HG03469 (cell line): ENCODE measurements at regions not wholly inside any gene's neighbourhood (a gene's known extent, or its start where the extent isn't known, plus 50 kb on each side); places are given as distances from the start of the nearest gene placed in this dataset.
"Not testable (repeated sequence)": the region's sequence is repeated elsewhere in the genome, so short reads cannot be mapped to it uniquely, and the experiment has no call there.

Source experiments
- ATAC-seq: cut with Tn5 transposase; IDR thresholded peaks from one replicate; pipeline ENCODE4 v1.9.1; 2021; ENCODE audit warnings: mild to moderate bottlenecking, moderate library complexity, moderate number of reproducible peaks; ENCODE audit not compliant: unreplicated experiment

DNA sequence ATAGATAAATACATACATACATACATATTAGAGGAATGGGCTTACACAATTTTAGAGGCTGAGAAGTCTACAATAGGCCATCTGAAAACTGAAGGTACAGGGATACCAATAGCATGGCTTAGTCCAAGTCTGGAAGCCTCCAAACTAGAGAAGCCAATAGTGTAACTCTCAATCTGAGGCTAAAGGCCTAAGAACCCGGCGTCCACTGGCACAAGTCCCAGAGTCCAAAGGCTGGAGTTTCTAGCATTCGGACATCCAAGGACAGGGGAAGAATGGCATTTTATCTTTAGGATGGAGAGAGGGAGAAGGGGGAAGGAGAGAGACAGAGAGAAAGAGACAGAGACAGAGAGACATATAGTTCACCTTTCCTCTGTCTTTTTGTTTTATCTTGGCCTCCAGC lies 63.7 kb upstream of the SYT4 start:
- ATAC-seq, result no peak

DNA sequence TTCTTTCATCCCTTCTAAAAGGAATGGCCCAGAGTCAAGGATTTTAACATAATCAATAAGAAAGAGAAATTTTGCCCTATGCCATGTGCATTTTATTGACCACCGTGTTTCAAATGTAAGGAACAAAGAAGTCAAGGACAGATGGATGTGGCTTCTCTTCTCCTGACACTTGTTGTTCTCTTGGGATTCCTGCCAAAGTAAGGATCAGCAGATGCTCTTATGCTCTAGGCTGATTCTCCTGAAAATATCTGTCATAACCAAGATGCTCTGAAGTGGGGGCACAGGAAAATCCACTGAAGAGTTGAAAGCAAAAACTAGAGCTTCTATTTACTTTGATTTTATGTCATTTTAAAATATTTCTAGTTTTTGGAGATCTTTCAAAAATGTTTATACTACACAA lies 72.9 kb upstream of the SYT4 start:
- no peak for ATAC-seq

DNA sequence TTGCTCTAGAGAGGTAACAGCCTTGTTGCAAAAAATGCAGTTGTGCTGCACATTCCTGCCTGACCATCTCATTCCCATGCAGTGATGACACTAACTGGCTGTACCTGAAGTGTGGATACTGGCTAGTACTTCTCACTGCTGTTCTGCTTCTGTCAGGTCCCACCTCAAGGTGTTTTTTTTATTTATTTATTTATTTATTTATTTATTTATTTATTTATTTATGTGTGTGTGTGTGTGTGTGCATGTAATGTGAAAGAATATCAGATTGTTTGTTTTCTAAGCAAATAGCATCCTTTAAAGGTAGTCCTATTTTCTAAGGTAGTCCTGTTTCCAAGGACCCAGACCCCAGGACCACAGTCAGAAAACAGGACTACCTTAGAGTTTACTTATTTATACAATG lies 87.2 kb upstream of the SYT4 start:
- no peak for ATAC-seq

DNA sequence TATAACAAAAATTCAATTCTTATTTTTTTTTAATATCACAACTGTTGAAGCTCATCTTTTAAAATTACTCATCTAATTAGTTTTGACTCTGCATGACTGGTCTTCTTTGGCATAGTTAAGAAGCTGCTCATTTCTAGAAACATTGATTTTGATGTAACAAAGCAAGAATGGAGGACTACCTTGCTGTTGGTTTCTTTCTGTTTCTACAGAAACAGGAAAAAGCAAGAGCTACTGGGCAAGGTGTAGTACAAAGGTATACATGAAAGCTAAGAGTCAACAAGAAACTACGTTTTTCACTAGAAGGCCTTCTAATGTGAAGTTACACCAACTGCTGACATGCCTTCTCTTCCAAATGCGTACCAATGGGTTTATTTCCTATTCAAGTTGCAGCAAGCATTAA lies 90.6 kb upstream of the SYT4 start:
- ATAC-seq, result no peak

DNA sequence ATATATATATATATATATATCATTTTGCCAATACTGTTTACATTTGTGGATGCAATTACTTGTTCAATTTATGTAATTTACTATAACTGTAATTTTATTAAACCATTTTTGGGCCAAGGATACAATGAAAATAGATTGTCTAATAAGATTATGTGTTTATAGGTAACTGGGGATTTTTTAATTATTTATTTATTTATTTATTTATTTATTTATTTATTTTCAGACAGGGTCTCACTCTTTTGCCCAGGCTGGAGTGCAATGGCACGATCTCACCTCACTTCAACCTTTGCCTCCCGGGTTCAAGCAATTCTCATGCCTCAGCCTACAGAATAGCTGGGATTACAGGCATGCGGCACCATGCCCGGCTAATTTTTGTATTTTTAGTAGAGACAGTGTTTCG lies 92.0 kb upstream of the SYT4 start:
- ATAC-seq, result not testable (repeated sequence)

DNA sequence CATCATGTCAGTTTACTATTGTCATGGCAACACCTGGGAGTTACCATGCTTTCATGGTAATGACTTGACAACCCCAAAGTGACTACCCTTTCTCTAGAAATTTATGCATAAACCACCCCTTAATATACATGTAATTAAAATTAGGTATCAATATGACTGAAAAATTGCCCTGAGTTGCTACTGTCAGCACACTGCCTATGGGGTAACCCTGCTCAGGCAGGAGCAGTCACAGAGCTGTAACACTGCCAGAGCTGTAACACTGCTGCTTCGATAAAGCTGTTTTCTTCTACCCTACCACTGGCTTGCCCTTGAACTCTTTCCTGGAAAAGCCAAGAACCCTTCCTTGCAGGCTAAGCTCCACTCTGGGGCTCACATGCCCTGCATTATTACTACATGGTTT lies 95.5 kb upstream of the SYT4 start:
- no peak for ATAC-seq

DNA sequence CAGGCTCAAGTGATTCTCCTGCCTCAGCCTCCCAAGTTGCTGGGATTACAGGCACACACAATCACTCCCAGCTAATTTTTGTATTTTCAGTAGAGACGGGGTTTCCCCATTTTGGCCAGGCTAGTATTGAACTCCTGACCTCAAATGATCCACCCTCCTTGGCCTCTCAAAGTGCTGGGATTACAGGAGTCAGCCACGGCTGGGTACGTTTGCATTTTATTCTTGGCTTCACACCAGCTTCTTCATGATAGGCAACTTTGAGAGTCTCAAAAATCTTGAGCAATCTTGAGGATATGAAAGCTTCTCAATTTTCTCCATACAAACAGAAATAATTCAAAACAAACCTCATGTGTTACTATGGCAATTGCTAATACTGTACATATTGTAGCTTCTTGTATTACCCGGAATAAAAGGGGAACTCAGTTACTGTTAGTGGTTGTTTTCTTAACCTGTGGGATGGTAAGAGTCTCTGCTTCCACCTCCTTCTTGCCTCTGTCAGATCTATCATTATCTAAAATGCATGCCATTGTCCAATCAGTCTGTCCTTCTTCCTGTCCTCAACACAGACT lies 102.9 kb upstream of the SYT4 start:
- no peak for ATAC-seq

DNA sequence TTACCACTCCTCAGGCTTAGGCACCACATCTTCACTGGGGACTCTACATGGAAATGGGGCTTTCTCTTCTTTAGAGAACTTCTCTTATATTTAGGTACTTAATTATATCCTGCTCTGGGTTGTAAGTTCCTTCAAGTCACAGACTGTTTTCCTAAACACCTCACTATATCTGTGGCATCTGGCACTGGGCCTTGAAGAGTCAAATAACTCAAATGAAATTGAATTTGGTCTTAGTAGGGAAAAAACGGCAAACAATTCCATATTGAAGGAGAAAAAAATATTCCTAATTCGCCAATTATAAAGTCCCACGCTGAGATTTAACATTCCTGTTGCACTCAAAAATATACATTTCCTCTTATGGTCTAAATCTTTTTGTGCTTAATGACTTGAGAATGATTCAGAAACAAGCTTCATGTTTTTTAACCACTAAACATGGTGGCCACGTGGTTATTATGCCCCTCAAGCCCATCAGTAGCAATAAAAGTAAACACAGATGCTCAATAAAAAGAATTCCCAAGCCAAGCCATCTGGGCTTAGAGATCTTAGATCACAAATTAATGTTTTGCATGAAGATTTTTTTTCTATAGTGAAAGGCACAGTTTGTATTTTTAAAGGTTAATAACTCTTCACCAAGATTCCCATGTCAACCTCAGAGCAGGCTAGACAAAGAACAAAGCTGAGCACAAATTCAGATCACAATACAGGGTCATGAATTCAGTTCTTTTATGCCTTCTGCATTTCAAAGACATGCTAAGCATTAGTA lies 105.5 kb upstream of the SYT4 start:
- ATAC-seq, result no peak

DNA sequence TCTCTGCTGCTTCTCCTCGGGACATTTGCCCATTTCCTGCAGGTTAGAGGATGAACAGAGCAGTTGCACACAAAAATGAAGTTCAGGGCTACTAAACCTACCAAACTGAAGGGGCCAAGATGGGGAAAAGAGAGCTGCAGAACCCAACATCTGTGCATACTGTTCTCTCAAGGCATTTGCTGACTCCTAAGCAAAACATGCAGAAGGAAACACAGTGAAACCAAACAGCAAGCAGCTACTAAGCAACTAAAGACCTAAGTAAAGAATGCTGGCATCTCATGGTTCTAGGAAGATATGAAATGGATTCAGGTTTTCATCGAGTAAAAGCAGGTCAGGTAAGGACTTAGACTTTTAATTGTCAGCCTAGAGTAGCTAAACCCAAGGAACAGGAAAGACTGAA lies 111.9 kb upstream of the SYT4 start:
- no peak for ATAC-seq

DNA sequence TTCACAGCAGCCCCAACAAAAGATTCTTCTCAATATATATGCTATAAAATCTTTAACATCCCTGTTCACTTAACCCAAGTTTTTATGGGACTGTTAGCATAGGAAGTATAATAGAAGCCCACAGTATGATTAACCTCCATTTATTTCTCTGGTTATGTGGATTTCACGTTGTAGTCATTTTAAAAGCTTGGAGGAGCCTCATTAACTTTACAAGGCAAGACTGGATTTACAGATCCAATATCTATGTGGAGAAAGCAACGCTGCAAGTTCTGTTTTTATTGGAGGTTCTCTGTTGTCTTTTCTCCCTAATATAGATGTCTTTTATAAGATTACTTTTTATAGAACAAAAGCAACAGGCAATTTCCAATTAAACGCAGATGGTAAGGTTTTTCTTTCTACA lies 114.9 kb upstream of the SYT4 start:
- no peak for ATAC-seq

DNA sequence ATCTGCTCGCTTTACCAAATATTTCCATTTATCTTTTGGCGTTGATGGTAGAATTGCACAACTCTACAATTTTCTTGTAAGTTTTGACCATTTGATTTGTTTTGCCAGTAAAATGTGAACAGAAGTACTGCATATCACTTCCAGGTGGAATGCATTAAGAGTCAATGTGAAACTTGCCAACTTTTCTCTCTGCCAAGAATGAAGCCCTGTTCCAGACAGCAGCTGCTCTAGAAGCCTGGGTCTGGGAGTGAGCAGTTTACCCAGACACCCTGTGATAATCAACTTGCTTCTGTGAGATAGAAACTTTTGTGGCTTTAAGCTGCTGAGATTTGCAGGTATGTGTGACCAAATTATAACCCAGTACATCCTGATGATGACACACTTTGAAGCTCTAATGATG lies 115.9 kb upstream of the SYT4 start:
- no peak for ATAC-seq

DNA sequence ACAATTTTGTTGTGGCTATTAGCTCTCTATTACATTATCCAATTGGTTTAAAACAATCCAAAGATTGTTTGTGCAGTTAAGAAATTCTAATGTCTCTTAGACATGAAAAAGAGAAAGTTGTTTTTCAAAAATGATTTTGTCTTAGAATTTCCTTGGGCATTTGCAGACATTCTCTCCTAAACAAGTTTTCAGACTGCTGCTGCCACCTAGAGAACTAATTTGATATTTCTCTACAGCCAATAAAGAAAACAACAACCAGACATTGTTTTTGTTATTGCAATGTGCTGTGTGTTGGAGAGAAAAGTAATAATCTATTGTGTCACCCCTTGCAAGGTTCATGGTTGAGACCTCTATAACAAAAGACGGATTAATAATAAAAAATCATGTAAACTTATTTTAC lies 119.0 kb upstream of the SYT4 start:
- ATAC-seq, result no peak

DNA sequence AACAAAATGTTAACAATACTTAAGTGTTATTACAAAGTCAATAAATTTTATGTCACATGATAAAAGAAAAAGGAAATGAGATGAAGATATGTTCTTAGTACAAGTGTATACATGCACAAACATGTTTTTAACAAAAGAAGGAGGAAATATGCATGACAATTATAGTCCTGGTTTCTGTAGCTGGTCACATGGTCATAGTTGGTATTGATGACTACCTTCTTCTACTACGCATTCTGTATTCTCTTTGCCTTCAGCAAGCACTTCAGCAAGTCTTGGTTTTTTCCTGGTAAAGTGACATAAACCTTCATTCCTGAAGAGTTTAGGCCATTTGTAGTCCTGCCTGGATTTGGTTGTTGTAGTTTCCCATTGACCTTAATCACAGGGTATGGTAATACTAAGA lies 121.3 kb upstream of the SYT4 start:
- ATAC-seq, result no peak

DNA sequence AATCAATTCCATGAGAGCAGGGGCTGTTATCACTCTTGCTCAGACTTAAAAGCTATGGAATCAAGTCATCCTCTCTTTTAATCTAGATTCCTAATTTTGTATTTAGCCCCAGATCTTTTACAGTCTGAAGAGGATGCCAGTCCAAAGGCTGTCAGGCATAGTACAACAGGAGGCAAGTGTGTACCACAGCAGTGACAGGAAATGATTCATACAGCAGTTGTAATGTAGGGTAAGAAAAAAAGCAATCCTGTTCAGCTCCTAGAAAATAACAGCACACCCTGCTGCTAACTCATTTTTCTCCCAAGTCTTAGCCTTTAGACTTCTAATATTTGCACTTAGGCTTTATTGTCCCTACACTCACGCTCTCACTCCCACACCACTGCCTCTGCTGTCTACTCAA lies 127.8 kb upstream of the SYT4 start:
- no peak for ATAC-seq

DNA sequence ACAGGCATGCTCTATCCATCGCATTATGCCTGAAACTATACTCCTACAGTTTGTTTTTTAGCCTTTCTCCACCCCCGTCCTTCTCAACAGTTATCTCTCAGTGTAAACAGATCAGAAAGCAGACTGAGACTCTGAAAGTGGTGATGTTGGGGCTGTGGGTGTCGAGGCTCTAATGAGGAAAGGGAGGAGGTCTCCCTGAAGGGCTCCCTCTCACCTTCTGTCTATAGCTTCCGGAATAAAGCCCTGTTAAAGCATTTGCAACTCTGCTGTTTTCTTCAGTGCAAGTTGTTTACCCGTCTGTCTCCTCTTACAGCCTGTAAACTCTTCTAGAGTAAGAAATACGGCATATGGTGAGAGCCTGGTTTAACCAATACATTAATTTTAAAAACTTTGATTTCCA lies 136.7 kb upstream of the SYT4 start:
- ATAC-seq, result no peak

DNA sequence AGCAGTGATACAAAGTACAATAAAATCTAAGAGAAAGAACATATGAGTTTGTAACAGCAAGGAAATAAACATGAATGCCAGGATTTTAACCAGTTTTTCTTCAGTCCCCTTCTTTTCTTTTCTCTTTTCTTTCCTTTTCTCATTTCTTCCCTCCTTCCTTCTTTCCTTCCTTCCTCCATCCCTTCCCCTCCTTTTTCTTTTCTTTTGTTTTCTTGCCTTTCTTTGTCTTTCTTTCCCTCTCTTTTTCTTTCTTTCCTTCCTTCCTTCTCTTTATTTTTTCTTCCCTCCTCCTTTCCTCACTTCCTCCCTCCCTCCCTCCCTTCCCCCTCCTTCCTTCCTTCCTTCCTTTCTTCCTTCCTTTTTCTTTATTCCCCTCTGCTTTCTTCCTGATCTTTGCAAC lies 142.8 kb upstream of the SYT4 start:
- no peak for ATAC-seq

DNA sequence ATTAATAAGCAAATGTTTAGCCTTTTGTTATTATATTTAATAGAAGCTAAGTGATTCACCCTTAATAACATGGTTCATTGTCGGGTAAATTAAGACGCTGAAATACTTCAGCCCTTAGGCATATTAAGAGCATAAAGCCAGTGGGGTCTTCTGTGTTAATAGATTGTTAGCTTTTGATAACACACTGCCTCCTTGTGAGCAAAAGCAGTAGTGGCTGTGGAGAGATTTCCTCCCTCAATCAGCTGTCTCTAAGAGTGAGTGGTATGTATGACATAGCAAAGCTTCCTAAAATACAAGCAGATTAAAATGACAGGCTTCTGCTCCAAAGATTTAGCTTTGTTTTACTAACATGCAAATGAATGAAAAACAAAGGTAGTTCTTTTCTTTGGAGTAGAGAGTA lies 143.7 kb upstream of the SYT4 start:
- ATAC-seq, result no peak

DNA sequence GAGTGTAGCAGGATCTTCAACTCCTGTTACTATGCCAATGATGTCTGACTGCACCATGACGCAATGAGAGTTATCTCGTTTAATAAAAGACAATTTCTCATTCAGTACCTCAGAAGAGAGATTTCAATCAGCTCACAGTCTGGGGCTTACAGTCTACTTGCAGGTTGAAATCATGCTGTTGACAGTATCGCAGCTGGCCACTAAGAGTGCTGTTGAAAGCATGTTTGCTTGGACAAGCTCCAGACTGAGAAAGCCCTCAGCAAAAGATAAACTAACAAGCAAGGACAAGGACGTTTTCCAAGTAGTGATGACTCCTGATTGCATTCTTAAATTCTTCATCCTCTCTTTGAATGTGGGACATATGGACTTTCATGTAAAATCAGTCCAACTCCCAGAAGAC lies 145.2 kb upstream of the SYT4 start:
- no peak for ATAC-seq

DNA sequence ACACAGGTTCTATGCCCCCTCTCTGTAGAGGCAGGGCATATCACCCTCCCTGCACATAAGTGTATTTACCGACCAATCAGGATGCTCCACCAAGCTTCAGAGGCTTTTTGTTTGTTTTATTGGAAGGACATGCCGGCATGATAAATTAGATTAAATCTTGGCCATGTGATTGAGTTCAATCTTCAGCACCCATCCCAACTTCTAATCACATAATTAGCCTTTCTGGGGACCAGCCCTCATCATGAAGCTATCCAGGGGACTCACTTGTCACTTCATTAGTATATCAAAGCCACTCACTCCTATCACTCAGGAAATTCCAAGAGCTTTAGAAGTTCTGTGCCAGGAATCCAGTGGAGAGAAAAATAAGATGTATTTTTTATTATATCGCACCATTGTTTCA lies 158.6 kb upstream of the SYT4 start:
- ATAC-seq, result no peak

DNA sequence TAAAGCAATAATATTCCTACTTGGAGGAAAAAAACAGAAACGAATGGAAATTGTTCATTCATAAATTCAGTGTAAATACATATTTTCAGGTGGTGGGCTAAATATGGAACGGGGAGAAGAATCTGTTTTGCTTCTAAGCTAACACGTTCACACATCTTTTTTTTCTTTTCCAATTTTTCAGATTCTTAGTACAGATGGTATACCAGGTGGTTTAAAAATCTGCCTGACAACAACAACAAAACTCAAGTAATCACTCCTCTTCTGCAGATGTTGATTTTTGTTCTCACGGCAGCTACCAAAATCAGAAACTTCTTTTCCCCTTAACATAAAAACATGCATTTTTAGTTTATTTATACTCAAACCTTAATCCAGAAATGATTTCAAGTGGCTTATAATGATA lies 164.8 kb upstream of the SYT4 start:
- no peak for ATAC-seq

DNA sequence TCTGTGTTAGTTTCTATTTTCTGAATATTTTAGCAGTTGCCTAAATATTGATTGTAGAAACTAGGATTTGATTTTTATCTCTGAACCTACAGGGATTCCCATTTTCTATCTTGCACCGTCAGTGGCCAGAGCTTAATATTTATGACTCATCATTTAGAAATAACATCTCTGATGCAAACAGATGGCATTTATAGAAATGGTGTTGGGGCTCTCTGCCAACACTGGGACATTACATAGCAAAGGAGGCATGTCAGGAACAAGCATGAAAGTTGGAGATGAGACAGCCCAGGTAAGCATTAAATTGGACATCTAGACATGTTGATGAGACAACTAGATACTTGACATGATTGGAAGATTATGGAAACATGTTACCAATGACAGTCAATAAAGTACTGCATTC lies 165.3 kb upstream of the SYT4 start:
- no peak for ATAC-seq

DNA sequence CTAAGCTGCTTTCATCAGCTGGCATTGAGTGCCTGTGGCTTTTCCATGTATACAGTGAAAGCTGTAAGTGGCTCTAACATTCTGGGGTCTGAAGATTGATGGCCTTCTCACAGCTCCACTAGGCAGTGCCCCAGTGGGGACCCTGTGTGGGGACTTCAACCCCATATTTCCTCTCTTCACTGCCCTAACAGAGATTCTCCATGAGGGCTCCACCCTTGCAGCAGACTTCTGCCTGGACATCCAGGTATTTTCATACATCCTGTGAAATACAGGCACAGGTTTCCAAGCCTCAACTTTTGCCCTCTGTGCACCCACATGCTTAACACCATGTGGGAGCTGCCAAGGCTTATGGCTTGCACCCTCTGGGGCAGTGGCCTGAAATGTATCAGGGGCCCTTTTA lies 188.2 kb upstream of the SYT4 start:
- ATAC-seq, result no peak

DNA sequence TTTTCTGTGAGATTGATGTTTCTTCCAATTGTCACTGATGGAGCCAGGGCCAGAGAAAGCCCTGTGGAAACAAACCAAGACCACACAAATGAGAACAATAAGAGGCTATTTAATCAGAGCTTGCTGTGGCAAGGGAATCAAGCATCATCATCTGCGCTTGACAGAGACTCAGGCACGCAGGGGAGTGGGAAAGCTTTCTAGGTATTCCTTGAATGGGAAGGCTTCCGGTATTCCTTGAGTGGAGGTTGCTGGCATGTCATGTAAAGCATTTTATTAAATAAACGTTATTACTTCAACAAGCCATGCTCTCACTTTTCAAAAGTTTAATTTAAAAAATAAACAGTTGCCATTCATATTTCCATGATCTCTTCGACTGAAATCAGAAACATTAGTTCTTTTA lies 194.6 kb upstream of the SYT4 start:
- ATAC-seq, result no peak
